Transverse colon (tissue), 3 donors: ENCODE measurements at regions not wholly inside any gene's neighbourhood (a gene's known extent, or its start where the extent isn't known, plus 50 kb on each side); places are given as distances from the start of the nearest gene placed in this dataset.

Experiments
- EP300 ChIP-seq: sonication (generic); formaldehyde crosslinking; IDR thresholded peaks from one replicate; pipeline ENCODE4 v1.6.1; 2017; ENCODE audit warnings: antibody characterized with exemption, low read depth
- POLR2A ChIP-seq: fragments of 450-650 bp; IDR thresholded peaks from one replicate; pipeline ENCODE4 v1.6.1; 2016; ENCODE audit warnings: antibody characterized with exemption, mild to moderate bottlenecking, moderate library complexity
- TF ChIP-seq, protein P1 (sequence below), 5 experiments: fragments of 200-600 bp in 3 of 5; fragments of 450-650 bp in 2 of 5; sonication (generic) in 3 of 5; IDR thresholded peaks; 1 replicate in 2 of 5; 2 replicates in 3 of 5; pipeline ENCODE4 v1.5.1; 2016 to 2017; ENCODE audit warnings: antibody characterized with exemption in 5 of 5, inconsistent platforms in 3 of 5, mild to moderate bottlenecking in 2 of 5, moderate library complexity in 1 of 5

DNA sequence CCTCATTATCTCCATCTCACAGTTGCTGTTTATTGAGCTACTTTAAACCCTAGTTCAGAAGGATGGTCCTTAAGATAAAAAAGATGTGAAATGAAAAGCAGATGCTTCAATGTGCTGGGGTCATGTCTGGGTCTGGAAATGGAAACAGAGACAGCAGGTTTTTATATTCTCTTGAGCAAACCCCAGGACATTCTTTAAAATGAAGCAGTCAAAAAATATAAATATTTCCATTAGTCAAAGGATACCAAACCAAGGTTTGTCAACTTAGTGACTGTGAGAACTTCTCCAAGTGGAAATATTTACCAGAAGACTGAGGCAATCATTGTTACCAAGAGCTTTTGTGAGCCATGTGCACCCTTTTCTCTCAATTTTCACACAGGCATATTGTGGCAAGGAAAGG lies 102.5 kb upstream of the DIO2 start:
- TF ChIP-seq POLR2A, result no peak
- TF ChIP-seq, protein P1, sequence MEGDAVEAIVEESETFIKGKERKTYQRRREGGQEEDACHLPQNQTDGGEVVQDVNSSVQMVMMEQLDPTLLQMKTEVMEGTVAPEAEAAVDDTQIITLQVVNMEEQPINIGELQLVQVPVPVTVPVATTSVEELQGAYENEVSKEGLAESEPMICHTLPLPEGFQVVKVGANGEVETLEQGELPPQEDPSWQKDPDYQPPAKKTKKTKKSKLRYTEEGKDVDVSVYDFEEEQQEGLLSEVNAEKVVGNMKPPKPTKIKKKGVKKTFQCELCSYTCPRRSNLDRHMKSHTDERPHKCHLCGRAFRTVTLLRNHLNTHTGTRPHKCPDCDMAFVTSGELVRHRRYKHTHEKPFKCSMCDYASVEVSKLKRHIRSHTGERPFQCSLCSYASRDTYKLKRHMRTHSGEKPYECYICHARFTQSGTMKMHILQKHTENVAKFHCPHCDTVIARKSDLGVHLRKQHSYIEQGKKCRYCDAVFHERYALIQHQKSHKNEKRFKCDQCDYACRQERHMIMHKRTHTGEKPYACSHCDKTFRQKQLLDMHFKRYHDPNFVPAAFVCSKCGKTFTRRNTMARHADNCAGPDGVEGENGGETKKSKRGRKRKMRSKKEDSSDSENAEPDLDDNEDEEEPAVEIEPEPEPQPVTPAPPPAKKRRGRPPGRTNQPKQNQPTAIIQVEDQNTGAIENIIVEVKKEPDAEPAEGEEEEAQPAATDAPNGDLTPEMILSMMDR (IDR thresholded peaks at IDR 0.05), result no peak
- no peak for TF ChIP-seq EP300
